ENCODE measurements at regions not wholly inside any gene's neighbourhood (a gene's known extent, or its start where the extent isn't known, plus 50 kb on each side); places are given as distances from the start of the nearest gene placed in this dataset.

GRCh38 chr1:239612379-239612778, 226.0 kb downstream of the CHRM3 start (continued):
- TF ChIP-seq CHD7 (IDR thresholded peaks at IDR 0.05; ENCODE audit: insufficient replicate concordance, low read length) (no peak), TAF1 (IDR thresholded peaks at IDR 0.05; ENCODE audit: low read depth, low read length) (no peak), TEAD4 (IDR thresholded peaks at IDR 0.05; ENCODE audit: low read depth, low read length) (no peak), GTF2F1 (IDR thresholded peaks at IDR 0.05; ENCODE audit: borderline replicate concordance, low read depth, low read length) (no peak), HDAC2 (IDR thresholded peaks at IDR 0.05; ENCODE audit: borderline replicate concordance in 1 of 2, low read depth in 2 of 2, low read length in 2 of 2) (no peak), SP1 (IDR thresholded peaks at IDR 0.05; ENCODE audit: low read depth, low read length) (no peak), MAX (IDR thresholded peaks at IDR 0.05) (no peak), TAF7 (optimal IDR thresholded peaks at IDR 0.05; ENCODE audit: borderline replicate concordance, low read depth, low read length) (no peak), TCF12 (IDR thresholded peaks at IDR 0.05; ENCODE audit: low read depth, low read length) (no peak)

Measured in H1 (cell line).